NCI-H2171 (cell line): ENCODE measurements at regions not wholly inside any gene's neighbourhood (a gene's known extent, or its start where the extent isn't known, plus 50 kb on each side); places are given as distances from the start of the nearest gene placed in this dataset.
"Not testable (repeated sequence)": the region's sequence is repeated elsewhere in the genome, so short reads cannot be mapped to it uniquely, and the experiment has no call there.

Source experiments
- DNase-seq: peaks from one replicate; lab custom pipeline; 2025; lab: John Stamatoyannopoulos, UW

DNA sequence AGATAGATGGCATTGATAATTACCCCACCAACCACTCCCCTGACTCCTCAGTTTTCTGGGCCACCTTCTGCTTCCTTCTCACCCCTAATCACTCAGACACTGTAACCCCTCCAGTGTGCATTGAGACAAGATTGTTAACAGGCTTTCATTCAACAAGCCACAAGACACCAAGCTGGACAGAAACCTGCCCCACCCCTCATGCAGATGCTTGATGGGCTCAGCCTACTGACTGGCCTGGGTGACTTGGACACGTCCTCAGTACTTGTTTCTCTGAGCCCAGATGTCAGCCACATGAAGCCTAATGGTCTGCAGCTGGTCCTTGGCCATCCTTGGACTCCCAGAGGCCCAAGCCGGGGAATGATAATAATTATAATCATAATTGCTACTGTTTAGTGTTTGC is 71.4 kb upstream of the SMIM23 start:
- DNase-seq = no peak

DNA sequence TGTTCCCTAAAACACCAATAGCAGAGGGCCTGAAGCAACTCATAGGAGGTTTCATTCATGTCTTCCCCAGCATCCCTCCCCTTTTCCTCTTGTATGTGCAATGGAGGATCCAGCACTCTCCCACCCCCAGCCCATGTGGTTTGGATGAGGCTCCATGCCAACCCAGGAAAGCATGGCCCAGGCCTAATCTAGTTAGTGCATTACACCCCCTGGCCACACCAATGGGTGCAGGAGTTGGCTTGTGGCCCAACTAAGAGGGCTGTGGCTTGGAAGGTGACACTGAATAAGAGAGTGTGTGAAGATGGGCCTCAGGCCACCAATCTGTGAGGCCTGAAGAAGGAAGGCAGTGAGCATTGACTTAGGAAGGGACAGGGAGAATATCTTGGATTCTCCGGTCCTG is 70.8 kb upstream of the SMIM23 start:
- no peak for DNase-seq

DNA sequence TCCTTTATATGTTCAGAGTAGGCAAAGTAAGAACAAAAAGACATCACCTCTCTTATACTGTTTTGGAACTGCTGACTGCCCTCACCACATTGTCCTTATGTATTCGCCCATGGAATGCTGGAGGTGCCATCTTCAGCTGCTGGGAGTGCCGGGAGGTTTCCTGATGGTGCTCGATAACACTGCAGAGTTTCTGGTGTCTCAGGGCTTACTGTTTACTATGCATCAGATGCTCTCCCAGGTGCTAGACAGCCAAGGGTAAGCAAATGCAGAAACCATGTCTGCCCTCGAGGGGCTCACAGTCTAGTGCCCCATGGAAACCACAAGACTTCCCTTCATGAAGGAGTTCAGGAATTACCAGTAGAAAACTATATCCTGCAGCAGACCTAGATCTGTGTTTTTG is 70.1 kb upstream of the SMIM23 start:
- DNase-seq = no peak

DNA sequence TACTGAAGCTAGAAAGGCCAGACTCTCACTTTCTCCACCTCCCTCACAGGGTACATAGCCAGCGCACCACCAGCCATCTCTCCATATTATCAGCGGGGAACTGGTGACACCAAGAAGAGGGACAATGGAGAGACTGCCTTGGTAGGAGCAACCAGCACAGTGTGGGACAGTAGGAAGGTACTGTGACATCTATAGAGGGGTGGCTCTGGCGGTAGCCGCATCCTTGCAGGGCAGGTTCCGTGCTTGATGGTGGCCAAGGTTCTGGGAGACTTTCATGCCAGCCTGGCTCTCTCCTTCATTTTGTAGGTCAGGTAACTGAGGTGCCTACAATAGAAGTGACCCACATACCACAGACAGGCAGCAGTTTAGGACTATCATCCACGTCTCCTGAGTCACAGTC is 65.5 kb upstream of the SMIM23 start:
- no peak for DNase-seq

DNA sequence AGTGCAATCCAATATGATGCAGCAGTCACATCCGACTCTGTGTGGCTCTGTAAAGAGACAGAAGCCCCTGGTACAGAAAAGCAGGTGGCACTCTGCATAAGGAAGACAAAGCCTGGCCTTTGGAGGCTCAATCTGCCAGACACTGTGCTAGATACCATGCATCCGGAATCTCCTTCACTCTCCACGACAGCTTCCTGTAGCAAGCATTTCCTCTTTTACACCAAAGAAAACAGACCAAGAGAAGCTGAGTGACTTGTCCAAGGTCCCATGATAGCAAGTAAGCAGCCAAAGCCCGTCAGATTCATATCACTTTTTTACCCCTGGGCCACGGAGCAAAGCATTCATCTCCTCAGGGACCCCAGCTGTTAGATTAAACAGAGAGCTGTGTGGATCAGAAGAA is 64.2 kb upstream of the SMIM23 start:
- DNase-seq = no peak

DNA sequence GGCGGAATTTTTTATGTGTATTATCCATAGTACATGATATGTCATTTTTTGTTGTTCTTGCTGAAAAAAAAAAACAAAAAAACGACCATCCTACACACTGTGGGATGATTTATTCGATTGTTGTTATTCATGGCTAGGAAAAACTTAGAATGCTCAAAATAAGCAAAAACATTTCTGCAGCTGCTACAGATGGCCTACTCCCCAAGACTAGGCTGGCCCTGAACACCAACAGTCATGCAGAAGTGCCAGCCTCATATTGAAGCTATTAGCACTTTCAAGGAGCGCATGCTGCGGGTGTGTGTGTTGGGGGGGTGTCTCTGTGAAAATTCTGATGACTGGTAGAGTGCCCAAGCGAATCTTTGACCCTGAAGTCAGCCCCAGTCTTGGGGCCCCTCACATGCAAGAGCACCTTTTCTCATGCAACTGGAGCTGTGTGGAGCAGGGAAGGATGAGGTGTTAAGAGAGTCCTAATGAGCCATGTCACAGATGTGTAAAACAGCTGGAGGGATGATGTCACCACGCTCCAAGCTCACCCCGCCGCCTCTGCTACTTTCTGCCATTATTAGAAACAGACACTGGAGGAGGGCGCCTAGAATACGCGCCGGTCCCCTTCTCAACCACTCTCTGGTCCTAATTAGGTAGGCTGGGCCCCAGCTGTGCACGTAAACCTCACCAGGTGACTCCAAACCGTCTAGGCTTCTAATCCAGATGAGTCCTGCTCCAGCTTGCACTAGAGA is 61.0 kb upstream of the SMIM23 start:
- DNase-seq = no peak

DNA sequence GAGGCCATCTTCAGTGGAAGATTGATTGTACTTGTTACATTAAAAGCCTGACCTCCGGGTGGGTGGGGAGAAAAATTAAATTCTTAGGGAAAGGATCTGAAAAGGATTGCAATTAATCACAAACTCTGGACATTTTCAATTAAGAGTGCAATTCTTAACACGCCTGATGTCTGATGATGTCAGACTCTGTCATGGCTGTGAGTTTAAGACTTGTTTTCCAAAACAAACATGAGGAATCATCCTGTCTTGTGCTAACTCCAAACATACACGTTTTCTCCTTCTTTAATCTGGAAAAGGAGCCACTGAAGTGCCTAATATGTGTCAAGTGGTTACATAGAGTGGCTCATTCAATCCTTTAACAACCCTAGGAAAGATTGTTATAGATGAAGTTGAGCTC is 60.4 kb upstream of the SMIM23 start:
- DNase-seq = no peak

DNA sequence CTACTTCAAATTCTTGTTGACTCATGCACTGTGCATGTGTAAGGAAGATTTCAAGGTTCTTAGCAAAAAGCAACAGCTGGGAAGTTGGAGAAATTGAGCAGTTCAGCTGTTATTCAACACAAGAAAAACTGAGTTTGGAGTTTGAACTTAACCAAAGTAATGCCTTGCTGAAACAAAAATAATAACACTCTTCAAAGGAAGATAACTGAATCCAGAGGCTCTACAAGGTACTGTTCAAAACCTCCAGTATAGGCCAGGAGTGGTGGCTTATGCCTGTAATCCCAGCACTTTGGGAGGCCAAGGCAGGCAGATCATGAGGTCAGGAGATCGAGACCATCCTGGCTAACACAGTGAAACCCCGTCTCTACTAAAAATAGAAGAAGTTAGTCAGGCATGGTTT is 58.8 kb upstream of the SMIM23 start:
- not testable (repeated sequence) for DNase-seq

DNA sequence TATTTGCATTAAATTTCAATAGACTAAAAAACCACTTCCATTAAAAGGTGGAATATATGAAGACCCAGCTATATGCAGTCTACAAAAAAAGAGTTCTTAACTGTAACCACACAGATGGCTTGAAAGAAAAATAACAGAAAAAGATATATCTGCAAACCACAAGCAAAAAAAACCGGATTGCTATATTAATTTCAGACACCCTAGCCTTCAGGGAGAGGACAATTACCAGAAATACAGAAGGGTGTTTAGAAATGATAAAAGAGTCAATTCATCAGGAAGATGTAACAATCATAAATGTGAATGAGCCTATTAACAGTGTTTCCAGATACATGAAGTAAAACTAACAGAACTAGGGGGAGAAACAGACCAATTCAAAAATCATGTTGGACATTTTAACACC is 56.9 kb upstream of the SMIM23 start:
- no peak for DNase-seq
